A549 (cell line): ENCODE measurements at regions not wholly inside any gene's neighbourhood (a gene's known extent, or its start where the extent isn't known, plus 50 kb on each side); places are given as distances from the start of the nearest gene placed in this dataset.

Source experiments
- BHLHE40 ChIP-seq: IDR thresholded peaks from 2 replicates; pipeline ENCODE4 v1.6.1; 2012; ENCODE audit warnings: low read depth, low read length, inconsistent platforms
- ELK1 ChIP-seq: fragments of 150-350 bp; IDR thresholded peaks from 2 replicates; pipeline ENCODE4 v1.6.1; 2014; ENCODE audit warnings: low read depth, mild to moderate bottlenecking, low read length
- EP300 ChIP-seq, 2 experiments: fragments of >200 bp; sonication (Bioruptor Twin); formaldehyde crosslinking; IDR thresholded peaks; 2 replicates in 1 of 2; 3 replicates in 1 of 2; pipeline ENCODE4 v1.6.1; 2016 to 2017
- HOXA7 ChIP-seq: fragments of 250-450 bp; sonication (Bioruptor Pico); IDR thresholded peaks from 2 replicates; pipeline ENCODE4 v1.5.0; 2020; ENCODE audit warnings: mild to moderate bottlenecking, moderate library complexity
- MAFK ChIP-seq: fragments of 450-650 bp; IDR thresholded peaks from 2 replicates; pipeline ENCODE4 v1.6.1; 2014; ENCODE audit not compliant: partially characterized antibody
- MAZ ChIP-seq: fragments of 150-350 bp; IDR thresholded peaks from 2 replicates; pipeline ENCODE4 v1.6.1; 2014; ENCODE audit warnings: antibody characterized with exemption, low read depth, low read length, borderline replicate concordance
- POLR2A ChIP-seq: IDR thresholded peaks from 2 replicates; pipeline ENCODE4 v1.6.1; 2012; ENCODE audit warnings: mild to moderate bottlenecking, low read length
- ZFP36 ChIP-seq: fragments of 450-650 bp; IDR thresholded peaks from 2 replicates; pipeline ENCODE4 v1.6.1; 2014; ENCODE audit warnings: borderline replicate concordance; ENCODE audit not compliant: partially characterized antibody
- TF ChIP-seq, protein P1 (sequence below): fragments of >200 bp; sonication (Bioruptor Twin); formaldehyde crosslinking; IDR thresholded peaks from 3 replicates; pipeline ENCODE4 v1.5.1; 2016
- TF ChIP-seq, protein P2 (sequence below): fragments of 450-650 bp; IDR thresholded peaks from 2 replicates; pipeline ENCODE4 v1.6.1; 2014; ENCODE audit warnings: antibody characterized with exemption
- TF ChIP-seq, protein P3 (sequence below): fragments of 200-600 bp; sonication (generic); IDR thresholded peaks from 2 replicates; pipeline ENCODE4 v1.6.1; 2016; ENCODE audit warnings: antibody characterized with exemption, mild to moderate bottlenecking, moderate library complexity
- TF ChIP-seq, protein P4 (sequence below): IDR thresholded peaks from 2 replicates; pipeline ENCODE4 v1.6.1; 2012

- TF ChIP-seq, protein P1, sequence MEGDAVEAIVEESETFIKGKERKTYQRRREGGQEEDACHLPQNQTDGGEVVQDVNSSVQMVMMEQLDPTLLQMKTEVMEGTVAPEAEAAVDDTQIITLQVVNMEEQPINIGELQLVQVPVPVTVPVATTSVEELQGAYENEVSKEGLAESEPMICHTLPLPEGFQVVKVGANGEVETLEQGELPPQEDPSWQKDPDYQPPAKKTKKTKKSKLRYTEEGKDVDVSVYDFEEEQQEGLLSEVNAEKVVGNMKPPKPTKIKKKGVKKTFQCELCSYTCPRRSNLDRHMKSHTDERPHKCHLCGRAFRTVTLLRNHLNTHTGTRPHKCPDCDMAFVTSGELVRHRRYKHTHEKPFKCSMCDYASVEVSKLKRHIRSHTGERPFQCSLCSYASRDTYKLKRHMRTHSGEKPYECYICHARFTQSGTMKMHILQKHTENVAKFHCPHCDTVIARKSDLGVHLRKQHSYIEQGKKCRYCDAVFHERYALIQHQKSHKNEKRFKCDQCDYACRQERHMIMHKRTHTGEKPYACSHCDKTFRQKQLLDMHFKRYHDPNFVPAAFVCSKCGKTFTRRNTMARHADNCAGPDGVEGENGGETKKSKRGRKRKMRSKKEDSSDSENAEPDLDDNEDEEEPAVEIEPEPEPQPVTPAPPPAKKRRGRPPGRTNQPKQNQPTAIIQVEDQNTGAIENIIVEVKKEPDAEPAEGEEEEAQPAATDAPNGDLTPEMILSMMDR: no peak
- TF ChIP-seq MAZ (no peak), EP300 (IDR thresholded peaks at IDR 0.05) (no peak), ZFP36 (no peak), POLR2A (no peak), BHLHE40 (no peak), HOXA7 (CRISPR knock-in tag) (no peak), MAFK (no peak), ELK1 (no peak)
- TF ChIP-seq, protein P2, sequence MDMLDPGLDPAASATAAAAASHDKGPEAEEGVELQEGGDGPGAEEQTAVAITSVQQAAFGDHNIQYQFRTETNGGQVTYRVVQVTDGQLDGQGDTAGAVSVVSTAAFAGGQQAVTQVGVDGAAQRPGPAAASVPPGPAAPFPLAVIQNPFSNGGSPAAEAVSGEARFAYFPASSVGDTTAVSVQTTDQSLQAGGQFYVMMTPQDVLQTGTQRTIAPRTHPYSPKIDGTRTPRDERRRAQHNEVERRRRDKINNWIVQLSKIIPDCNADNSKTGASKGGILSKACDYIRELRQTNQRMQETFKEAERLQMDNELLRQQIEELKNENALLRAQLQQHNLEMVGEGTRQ: no peak
- TF ChIP-seq, protein P3, sequence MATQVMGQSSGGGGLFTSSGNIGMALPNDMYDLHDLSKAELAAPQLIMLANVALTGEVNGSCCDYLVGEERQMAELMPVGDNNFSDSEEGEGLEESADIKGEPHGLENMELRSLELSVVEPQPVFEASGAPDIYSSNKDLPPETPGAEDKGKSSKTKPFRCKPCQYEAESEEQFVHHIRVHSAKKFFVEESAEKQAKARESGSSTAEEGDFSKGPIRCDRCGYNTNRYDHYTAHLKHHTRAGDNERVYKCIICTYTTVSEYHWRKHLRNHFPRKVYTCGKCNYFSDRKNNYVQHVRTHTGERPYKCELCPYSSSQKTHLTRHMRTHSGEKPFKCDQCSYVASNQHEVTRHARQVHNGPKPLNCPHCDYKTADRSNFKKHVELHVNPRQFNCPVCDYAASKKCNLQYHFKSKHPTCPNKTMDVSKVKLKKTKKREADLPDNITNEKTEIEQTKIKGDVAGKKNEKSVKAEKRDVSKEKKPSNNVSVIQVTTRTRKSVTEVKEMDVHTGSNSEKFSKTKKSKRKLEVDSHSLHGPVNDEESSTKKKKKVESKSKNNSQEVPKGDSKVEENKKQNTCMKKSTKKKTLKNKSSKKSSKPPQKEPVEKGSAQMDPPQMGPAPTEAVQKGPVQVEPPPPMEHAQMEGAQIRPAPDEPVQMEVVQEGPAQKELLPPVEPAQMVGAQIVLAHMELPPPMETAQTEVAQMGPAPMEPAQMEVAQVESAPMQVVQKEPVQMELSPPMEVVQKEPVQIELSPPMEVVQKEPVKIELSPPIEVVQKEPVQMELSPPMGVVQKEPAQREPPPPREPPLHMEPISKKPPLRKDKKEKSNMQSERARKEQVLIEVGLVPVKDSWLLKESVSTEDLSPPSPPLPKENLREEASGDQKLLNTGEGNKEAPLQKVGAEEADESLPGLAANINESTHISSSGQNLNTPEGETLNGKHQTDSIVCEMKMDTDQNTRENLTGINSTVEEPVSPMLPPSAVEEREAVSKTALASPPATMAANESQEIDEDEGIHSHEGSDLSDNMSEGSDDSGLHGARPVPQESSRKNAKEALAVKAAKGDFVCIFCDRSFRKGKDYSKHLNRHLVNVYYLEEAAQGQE: no peak
- TF ChIP-seq, protein P4, sequence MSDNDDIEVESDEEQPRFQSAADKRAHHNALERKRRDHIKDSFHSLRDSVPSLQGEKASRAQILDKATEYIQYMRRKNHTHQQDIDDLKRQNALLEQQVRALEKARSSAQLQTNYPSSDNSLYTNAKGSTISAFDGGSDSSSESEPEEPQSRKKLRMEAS: no peak
Measured at GRCh38 chr10:36038316-36038955, 396.3 kb upstream of the FZD8 start.
